Smooth muscle cell (in vitro differentiated cells): ENCODE measurements at regions not wholly inside any gene's neighbourhood (a gene's known extent, or its start where the extent isn't known, plus 50 kb on each side); places are given as distances from the start of the nearest gene placed in this dataset.

ENCODE experiments used
- DNase-seq: peaks from one replicate; lab custom pipeline; 2025; ENCODE audit not compliant: unreplicated experiment; lab: John Stamatoyannopoulos, UW
- H2AFZ ChIP-seq: fragments of 200-600 bp; sonication (generic); 2 replicates; pipeline ENCODE4 v1.6.0; 2016; ENCODE audit warnings: antibody characterized with exemption, low read depth, mild to moderate bottlenecking
- H3F3A ChIP-seq: fragments of 200-600 bp; sonication (generic); 2 replicates; pipeline ENCODE4 v1.6.0; 2017; ENCODE audit warnings: antibody characterized with exemption, low read depth
- H3K27ac ChIP-seq: fragments of 200-600 bp; sonication (generic); 2 replicates; pipeline ENCODE4 v1.5.1; 2016; ENCODE audit warnings: low read depth, mild to moderate bottlenecking
- H3K27me3 ChIP-seq: fragments of 200-600 bp; sonication (generic); 2 replicates; pipeline ENCODE4 v1.6.1; 2016; ENCODE audit warnings: low read depth, mild to moderate bottlenecking
- H3K36me3 ChIP-seq: fragments of 200-600 bp; sonication (generic); 2 replicates; pipeline ENCODE4 v1.5.1; 2016; ENCODE audit warnings: low read depth
- H3K4me1 ChIP-seq: fragments of 200-600 bp; sonication (generic); 2 replicates; pipeline ENCODE4 v1.5.1; 2016; ENCODE audit warnings: low read depth
- H3K4me2 ChIP-seq: fragments of 200-600 bp; sonication (generic); 2 replicates; pipeline ENCODE4 v1.6.0; 2016; ENCODE audit warnings: mild to moderate bottlenecking
- H3K4me3 ChIP-seq: fragments of 200-600 bp; sonication (generic); 2 replicates; pipeline ENCODE4 v1.5.1; 2016; ENCODE audit warnings: mild to moderate bottlenecking
- H3K79me2 ChIP-seq: fragments of 200-600 bp; sonication (generic); 2 replicates; pipeline ENCODE4 v1.6.0; 2016; ENCODE audit warnings: low read depth, mild to moderate bottlenecking
- H3K9ac ChIP-seq: fragments of 200-600 bp; sonication (generic); 2 replicates; pipeline ENCODE4 v1.6.0; 2016; ENCODE audit warnings: low read depth
- H3K9me3 ChIP-seq: fragments of 200-600 bp; sonication (generic); replicated peaks from 2 replicates; pipeline ENCODE4 v1.5.1; 2016; ENCODE audit warnings: low read depth
- H4K20me1 ChIP-seq: fragments of 200-600 bp; sonication (generic); 2 replicates; pipeline ENCODE4 v1.6.0; 2016; ENCODE audit warnings: low read depth
- WGBS: methylation state at CpG from one replicate; pipeline ENCODE4 v1.1.7; 2016; ENCODE audit warnings: low lambda C conversion rate; 5-methylcytosine and 5-hydroxymethylcytosine counted together
- TF ChIP-seq, protein P1 (sequence below): fragments of 200-600 bp; sonication (generic); IDR thresholded peaks from 2 replicates; pipeline ENCODE4 v1.5.1; 2017; ENCODE audit warnings: borderline replicate concordance, mild to moderate bottlenecking, antibody characterized with exemption; ENCODE audit not compliant: insufficient read depth, poor library complexity, severe bottlenecking

GRCh38 chr4:20028645-20029044, 223.1 kb upstream of the SLIT2 start:
- no peaks in the 10 kb centered on the region for H3F3A ChIP-seq
- no peaks in the 10 kb centered on the region for H3K9me3 ChIP-seq
- no peak overlapping the region for H2AFZ ChIP-seq
- TF ChIP-seq, protein P1, sequence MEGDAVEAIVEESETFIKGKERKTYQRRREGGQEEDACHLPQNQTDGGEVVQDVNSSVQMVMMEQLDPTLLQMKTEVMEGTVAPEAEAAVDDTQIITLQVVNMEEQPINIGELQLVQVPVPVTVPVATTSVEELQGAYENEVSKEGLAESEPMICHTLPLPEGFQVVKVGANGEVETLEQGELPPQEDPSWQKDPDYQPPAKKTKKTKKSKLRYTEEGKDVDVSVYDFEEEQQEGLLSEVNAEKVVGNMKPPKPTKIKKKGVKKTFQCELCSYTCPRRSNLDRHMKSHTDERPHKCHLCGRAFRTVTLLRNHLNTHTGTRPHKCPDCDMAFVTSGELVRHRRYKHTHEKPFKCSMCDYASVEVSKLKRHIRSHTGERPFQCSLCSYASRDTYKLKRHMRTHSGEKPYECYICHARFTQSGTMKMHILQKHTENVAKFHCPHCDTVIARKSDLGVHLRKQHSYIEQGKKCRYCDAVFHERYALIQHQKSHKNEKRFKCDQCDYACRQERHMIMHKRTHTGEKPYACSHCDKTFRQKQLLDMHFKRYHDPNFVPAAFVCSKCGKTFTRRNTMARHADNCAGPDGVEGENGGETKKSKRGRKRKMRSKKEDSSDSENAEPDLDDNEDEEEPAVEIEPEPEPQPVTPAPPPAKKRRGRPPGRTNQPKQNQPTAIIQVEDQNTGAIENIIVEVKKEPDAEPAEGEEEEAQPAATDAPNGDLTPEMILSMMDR, result no peak
- no peaks in the 10 kb centered on the region for H4K20me1 ChIP-seq
- no peaks in the 10 kb centered on the region for H3K36me3 ChIP-seq
- 89% methylated on average over 4 of the region's 4 CpGs for WGBS
- no peak overlapping the region for H3K4me3 ChIP-seq
- no peaks in the 10 kb centered on the region for H3K27me3 ChIP-seq
- no peak overlapping the region for H3K9ac ChIP-seq
- H3K4me1 ChIP-seq, result no peaks in the 10 kb centered on the region
- no peaks in the 10 kb centered on the region for H3K79me2 ChIP-seq
- no peak for DNase-seq
- H3K27ac ChIP-seq, result no peak overlapping the region
- H3K4me2 ChIP-seq, result no peak overlapping the region

DNA sequence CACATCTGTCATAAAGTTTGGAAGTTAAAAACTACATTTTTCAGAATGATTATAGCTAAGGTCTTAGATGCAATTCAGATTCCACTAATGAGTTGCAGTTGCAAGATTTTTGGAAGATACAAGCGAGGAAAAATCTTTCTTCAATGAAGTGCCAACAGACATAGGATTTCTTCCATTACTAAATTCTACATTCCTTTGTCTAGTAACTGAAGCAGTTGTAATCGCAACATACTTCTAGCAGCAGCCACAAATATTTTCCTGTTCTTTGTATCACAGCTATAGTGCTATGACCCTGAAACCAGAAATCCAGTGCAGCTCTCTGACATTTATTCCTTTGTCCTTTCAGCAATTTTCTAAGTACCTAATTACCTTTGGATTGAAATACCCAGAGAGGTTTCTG, 225.2 kb upstream of the SLIT2 start:
- no peak overlapping the region for H3K27ac ChIP-seq
- 49% methylated on average over 2 of the region's 2 CpGs for WGBS
- H3F3A ChIP-seq, result no peaks in the 10 kb centered on the region
- no peaks in the 10 kb centered on the region for H4K20me1 ChIP-seq
- no peaks in the 10 kb centered on the region for H3K9me3 ChIP-seq
- H3K79me2 ChIP-seq, result no peaks in the 10 kb centered on the region
- no peak overlapping the region for H3K9ac ChIP-seq
- no peak overlapping the region for H3K4me3 ChIP-seq
- no peaks in the 10 kb centered on the region for H3K36me3 ChIP-seq
- DNase-seq, result no peak
- no peaks in the 10 kb centered on the region for H3K4me1 ChIP-seq
- no peaks in the 10 kb centered on the region for H3K27me3 ChIP-seq
- H2AFZ ChIP-seq, result no peak overlapping the region
- H3K4me2 ChIP-seq, result peak overlapping the region; percentile 52
- TF ChIP-seq, protein P1, result no peak

DNA sequence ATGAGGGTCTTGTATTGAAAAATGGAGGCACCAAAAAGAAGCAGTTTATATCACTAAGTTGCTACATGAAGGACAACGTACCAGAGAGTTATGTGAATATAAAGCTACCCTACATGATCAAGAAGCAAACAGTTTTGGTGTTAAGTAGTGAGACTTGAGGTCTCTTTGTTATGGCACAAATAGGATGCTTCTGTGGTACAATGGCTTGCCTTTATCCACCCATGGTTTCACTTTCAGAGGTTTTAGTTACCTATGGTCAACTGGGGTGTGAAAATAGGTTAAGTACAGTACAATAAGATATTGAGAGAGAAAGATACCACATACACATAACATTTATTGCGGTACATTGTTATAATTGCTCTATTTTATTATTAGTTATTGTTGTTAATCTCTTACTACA, 229.2 kb upstream of the SLIT2 start:
- H3K4me1 ChIP-seq, result no peaks in the 10 kb centered on the region
- no peaks in the 10 kb centered on the region for H3K79me2 ChIP-seq
- no peak for DNase-seq
- no peaks in the 10 kb centered on the region for H3K27me3 ChIP-seq
- no peak overlapping the region for H3K4me3 ChIP-seq
- TF ChIP-seq, protein P1, result no peak
- no peak overlapping the region for H3K4me2 ChIP-seq
- no peak overlapping the region for H3K9ac ChIP-seq
- no peak overlapping the region for H3K27ac ChIP-seq
- no peaks in the 10 kb centered on the region for H3K9me3 ChIP-seq
- WGBS, result 92% methylated on average over 2 of the region's 2 CpGs
- H3F3A ChIP-seq, result no peaks in the 10 kb centered on the region
- no peak overlapping the region for H2AFZ ChIP-seq
- H3K36me3 ChIP-seq, result no peaks in the 10 kb centered on the region
- H4K20me1 ChIP-seq, result no peaks in the 10 kb centered on the region

GRCh38 chr4:20020056-20020455, 231.6 kb upstream of the SLIT2 start:
- Histone ChIP-seq H3K79me2 (no peaks in the 10 kb centered on the region), H3K4me2 (no peak overlapping the region), H3F3A (no peaks in the 10 kb centered on the region), H3K4me3 (no peak overlapping the region), H3K36me3 (no peaks in the 10 kb centered on the region), H4K20me1 (no peaks in the 10 kb centered on the region), H3K27me3 (no peaks in the 10 kb centered on the region), H3K4me1 (no peaks in the 10 kb centered on the region), H3K9ac (no peak overlapping the region), H3K27ac (no peak overlapping the region), H2AFZ (no peak overlapping the region), H3K9me3 (no peaks in the 10 kb centered on the region)
- 84% methylated on average over 2 of the region's 2 CpGs for WGBS
- TF ChIP-seq, protein P1, result no peak
- DNase-seq, result no peak
